Activated T-cell treated with anti-CD3 and anti-CD28 coated beads for 48 hours (primary cell): ENCODE measurements at regions not wholly inside any gene's neighbourhood (a gene's known extent, or its start where the extent isn't known, plus 50 kb on each side); places are given as distances from the start of the nearest gene placed in this dataset.

Experiments used
- DNase-seq: peaks from one replicate; pipeline ENCODE4 v3.0.0-alpha.2; 2020; ENCODE audit warnings: low read depth

DNA sequence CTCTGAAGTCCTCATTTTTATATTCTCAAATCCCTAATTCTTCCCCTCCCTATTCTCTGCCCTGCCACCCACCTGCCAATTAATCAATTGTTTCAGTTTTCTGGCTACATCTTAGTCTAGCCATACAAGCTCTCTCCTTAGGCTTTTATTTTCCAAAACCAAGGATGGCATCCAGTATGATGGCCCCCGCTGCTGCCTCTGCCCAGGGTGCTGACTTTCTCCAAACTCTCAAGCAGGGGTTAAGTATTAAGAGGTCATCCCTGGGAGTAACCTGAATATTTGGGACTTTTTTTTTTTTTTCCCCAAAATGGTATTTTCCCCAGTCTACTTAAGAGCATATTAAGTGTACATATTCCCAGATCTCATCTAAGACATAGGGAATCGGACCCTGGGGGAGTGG lies 183.8 kb downstream of the DHX35 start:
- no peak for DNase-seq

DNA sequence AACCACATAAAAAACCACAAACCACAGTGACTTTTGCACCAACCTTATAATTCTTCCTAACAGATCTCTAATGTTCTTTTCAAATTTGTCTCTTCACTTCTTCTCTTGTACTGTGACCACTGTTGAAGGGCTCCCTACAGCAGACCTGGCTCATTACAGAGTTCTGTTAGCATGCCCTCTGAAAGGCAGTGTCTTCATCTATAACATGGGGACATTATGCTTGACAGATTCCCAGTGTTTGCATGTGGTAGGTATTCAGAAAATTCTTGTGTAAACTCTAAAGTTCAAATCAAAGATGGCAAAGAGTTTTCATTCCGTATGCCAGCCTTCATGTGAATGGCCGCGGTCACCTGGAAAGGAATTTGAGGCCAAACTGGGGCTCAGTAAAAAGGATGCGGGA lies 182.6 kb downstream of the DHX35 start:
- DNase-seq = no peak

DNA sequence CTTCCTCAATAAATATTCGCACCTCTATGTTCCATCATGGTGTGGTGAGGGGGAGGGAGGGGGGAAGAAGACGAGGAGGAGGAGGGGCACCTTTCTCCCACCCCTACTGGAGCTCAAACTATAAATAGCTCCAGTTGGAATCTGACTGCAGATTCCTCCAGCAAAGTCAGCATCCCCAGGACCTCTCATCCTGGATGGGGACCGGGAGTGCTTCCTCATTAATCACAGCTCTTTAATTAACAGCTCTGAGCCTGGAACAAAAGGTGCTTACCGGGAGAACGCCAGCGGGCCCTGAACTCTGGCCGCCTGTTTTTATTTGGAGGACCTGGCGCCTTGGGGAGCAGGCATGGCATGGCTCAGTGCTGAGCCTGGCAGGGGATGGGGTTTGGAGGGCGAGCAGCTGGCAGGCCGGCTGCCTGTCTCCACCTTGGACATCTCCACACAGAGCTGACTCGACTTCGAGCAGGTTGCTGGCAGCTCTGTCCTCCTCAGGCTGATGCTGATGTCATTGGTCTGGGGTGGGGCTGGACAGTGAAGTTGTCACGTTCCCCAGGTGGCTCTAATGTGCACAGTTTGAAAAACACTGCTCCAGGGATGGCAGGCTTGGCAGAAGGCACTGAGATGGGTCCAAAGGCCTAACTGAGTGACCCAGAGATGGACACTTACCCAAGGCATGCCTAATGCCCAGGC lies 180.4 kb downstream of the DHX35 start:
- DNase-seq = no peak

DNA sequence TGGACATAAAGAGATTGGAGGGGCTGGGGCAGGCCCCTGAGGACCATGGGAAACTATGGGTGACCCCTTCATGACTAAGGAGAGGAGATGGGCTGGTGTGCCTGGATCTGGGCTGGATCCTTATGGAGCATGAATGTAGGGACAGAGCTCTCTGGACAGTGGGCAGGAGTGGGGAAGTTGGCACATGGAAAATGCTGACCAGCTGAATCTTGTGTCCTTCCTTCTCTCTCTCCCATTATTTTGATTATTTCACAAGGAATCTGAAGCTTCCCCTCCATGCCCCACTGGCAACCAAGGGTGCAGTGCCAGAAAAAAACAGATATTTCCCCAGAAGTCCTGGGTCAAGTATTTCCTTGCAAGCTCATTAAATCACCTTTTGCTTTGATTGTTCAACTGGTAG lies 175.2 kb downstream of the DHX35 start:
- no peak for DNase-seq

DNA sequence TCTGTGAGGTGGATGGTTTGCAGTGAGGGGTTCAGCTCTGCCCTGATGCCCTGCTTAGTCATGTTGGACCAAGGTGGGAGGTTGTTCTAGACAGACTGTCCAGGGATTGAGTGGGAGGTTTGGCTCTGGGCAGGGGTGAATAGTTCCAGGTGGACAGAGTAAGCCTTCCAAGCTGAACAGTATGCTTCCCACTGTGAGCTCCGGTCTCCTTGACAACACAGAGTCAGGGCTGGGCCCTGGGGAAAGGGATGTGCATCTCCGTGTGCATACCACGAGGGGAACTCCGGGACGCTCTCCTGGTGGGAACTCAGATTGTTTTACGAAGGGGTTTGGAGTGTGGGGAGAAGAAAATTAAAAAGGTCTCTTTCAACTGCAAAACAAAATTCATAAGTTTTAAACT lies 174.7 kb downstream of the DHX35 start:
- DNase-seq = no peak

DNA sequence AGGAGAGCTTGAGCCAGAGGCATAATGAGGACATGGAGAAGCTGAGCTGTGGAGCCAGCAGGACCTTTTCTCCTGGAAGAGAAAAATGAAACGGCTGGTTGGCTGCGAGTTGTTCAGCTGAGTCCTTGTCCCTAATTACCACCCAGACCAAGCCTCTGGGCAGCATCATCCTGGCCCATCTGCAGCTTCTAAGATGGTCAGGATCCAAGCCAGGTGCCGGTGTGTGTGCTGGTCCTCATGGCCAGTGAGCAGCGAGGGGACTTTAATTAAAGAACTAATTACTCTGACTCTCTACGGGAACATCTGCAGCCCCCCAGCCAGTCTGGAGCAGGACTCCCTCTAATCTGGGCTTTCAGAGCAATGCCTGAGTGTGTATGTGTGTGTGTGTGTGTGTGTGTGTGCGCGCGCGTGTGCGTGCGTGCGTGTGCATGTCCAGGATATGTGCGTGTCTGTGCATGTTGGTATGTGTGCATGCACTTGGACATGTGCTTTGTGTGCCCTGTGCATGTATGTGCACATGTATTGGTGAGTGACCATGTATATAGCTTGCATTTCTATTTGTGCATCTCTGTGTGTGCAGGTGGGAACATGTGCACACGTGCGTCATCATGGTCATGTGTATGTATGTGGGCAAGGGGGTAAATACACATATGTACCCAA lies 173.9 kb downstream of the DHX35 start:
- DNase-seq = no peak

DNA sequence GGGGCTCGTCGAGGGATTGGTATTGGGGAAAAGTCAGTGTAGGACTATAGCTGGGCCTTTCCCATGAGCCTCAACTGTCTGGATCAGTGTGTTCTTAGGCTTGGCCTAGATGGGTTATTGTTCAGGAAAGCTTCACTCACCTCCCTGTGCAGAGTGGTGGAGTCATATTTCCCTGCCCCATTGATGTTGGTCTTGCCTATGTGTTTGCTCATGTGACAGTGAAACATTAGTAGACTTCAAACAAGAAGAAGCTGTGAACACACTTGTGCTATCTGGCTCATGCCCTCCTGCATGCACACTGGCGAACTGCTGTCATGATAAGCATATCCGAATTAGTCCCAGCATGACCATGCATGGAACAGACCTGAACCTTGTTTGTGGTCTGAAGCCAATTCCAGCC lies 171.1 kb downstream of the DHX35 start:
- DNase-seq = no peak

DNA sequence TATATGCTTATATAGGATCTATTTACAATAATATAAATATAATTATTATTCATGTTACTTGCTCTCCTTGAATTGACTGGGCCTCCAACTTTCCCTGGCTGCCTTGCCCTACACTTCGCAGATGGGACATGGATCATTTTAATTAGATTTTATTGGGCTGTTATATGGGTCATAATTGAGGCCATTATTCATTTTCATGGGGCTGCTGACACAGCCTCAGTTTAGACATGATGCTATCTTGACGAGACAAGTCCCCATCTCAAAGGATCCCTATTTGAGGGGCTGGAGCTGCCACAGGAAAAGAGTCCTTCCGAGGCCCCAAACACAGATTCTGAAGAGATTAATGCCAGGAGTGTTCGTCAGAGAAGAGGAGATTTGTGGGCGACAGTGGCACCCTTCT lies 170.4 kb downstream of the DHX35 start:
- DNase-seq = no peak

DNA sequence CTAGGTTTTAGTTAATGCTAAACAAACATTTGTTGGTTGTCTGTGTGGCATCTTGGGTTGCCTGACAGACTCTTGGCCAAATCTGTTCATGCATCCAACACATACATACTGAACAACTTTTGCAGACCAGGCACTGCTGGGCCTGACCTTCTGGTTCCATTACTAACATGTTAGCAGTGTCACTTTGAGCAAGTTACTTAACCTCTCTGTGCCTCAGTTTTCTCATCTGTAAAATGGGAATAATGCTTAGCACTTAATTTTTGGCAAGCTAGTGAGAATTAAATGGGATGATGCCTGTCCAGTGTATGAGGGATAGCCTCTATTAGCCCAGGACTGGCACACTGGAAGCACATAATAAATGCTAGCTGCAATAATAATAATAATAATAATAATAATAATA lies 169.9 kb downstream of the DHX35 start:
- DNase-seq = no peak

DNA sequence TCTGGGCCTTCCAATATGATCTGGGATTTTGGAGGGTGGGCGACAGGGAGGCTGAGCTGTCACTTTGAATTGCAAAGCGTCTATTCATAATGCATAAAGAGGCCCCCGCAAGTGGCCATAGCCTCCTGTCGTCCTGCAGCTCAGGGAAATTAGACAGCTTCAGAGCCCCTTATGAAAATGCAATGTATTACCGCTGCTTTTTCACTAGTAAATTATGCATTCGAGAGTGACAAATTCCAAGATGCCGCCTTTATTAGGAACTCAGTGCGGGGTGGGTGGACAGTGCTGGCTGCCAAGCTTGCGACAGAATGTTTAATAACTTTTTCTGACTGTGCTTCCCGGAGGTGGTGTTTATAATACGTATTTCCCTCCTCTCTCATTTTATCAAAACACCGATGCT lies 168.5 kb downstream of the DHX35 start:
- no peak for DNase-seq

DNA sequence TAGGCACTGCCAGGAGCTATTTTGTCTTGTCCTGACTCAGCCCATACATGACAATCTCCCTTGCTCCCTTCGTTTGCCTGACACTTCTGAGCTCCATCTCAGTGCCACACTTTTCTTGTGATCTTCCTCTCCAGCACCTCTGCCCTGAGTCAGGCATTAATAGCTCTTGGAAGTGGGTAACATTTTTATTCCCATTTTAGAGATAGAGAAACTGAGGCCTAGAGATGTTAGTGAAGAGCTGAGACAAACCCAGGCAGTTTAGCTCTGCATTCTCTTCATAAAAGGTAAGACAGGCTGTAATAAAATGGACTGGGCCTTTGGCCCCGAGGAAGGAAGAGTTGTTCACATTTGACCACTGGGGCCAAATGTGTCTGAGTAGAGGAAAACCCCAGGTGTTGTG lies 167.4 kb downstream of the DHX35 start:
- DNase-seq = no peak

DNA sequence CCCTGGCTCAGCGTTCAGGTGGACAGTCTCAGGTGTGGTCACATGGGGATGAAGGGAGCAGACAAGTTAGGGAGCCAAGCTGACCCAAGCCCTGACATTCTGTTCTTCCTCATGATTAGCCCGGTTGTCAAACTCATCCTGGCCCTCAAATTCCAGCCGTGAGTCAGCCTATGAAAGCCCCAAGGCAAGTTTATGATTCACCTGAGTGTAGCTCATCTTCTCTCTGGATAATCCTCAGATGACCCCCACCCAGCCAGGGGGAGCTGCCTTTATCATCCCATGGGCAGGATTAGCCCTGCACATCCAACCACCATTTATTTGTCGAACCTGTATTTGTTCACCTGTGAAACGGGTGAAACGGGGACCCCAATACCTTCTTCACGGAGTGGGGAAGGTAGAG lies 161.9 kb downstream of the DHX35 start:
- DNase-seq = no peak

DNA sequence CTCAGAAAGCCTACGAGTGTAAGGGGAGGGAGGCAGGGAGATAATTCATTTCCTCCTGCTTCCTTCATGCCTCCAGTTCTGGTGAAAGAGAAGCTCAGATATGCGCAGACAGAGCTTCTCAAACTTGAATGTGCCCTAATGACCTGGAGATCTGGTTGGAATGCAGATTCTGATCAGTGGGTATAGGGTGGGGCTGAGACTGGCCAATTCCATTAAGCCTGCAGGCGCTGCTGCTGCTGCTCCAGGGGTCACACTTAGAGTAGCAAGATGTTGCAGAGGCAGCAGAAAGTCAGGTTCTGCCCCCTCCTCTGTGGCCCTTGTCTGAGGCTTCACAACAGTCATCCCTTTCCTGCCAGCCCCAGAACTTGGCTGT lies 161.0 kb downstream of the DHX35 start:
- no peak for DNase-seq

DNA sequence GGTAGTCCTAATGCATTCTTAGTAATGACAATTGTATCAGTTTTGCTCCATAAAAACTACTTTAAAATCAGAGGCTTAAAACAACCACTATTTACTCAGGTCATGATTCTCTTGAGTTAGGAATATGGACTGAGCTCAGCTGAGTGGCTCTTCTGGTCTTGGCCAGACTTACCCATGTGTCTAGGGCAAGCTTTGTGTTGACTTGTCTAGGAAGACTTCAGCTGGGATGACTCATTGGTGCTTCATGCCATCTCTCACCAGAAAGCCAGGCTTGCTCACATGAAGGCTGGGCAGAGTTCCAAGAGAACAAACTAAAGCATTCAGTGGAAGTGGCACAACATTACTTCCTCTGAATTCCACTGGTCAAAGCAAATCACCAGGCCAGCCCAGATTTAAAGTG lies 155.3 kb downstream of the DHX35 start:
- no peak for DNase-seq

DNA sequence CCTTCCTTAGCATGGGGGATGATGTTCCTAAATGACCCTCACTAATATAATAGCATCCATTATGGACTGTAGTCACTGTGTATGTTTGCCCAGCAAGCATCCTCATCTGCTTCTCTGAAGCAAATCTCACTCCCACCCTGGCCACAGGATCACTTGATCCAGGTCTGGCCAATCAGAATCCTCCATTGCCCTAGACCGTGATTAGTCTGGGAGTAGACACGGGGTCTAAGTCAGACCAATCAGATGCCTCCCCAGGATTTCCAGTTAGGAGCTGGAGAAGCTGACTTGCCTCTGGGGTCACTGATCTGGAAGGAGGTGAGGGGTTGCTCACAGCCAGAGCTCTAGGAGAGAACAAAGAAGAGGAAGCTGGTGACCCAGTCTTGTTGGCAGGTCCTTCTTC lies 153.9 kb downstream of the DHX35 start:
- DNase-seq = no peak

DNA sequence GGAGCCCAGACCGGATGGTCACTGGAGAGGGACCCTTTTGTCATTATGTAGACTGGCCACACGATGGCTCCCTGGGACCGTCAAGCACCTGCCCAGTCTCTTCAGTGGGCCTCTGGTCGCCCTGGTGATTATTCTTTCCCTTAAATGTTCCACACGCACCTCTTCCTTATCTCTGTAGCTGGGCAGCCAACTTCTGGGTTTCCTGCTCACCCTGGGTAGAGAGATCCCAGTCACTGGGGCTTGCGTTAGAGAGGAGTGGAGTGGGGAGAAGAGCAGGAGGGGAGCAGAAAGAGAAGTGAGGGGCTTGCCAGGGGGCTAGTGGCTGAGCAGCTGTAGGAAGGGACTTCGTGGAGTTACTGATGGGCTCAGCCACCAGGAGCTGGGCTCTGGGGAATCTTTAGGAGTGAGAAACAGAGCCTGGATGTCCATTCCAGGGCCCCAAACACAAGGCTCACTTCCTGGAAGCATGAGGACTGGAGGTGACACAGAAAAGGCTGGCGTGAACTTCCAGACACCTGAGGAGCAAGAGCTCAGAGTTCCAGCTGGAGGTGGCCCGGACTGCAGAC lies 150.1 kb downstream of the DHX35 start:
- peak; percentile 3 for DNase-seq

DNA sequence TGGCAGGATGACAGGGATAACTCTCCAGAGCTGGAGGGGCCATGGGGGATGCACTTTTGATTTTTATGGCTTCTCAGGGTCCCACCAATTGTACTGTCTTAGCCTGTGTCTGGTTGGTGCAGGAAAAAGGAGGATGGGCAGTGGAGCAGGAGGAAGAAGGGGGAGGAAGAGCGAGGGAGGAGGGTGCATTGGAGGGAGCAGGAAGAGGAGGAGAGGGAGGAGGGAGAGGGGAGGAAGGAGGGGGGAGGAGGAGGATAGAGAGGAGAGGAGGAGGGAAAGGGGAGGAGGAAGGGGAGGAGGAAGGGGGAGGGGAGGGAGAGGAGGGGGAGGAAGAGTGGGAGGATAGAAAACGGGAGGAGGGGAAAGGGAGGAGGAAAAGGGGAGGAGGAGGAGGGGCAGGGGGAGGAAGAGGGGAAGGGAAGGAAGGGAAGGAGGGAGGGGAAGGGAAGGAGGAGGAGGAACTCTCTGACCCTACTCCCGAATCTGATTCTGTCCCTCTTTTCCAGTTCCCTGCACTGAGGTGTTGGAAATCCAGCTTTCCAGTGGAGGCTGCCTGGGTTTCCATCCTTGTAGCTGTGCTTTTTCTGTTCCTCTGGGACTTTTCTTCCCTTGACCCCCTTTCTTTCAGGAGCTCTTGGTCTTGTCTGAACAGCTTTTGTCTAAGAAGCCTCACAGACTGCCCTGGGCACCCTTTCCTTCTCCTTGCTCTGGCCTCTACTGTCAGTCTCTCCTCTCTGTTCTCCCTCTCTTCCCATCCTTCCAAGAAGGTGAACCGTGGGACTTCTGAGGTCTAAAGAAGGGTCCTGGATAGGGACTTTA lies 149.4 kb downstream of the DHX35 start:
- DNase-seq = no peak

DNA sequence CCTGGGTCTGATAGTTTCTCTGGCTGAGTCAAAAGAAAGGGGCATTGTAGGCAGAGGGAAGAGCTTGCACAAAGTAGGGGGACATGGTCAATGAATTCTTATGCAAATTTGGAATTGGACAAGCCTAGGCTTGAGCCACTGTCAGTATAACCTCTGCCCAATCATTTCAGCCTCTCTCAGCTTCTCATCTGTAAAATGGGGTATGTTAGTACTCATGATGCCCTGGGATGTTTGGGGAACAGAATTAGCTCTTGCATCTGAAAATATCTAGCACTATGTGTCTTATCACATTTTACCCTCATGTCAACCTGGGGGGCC lies 148.6 kb downstream of the DHX35 start:
- no peak for DNase-seq

DNA sequence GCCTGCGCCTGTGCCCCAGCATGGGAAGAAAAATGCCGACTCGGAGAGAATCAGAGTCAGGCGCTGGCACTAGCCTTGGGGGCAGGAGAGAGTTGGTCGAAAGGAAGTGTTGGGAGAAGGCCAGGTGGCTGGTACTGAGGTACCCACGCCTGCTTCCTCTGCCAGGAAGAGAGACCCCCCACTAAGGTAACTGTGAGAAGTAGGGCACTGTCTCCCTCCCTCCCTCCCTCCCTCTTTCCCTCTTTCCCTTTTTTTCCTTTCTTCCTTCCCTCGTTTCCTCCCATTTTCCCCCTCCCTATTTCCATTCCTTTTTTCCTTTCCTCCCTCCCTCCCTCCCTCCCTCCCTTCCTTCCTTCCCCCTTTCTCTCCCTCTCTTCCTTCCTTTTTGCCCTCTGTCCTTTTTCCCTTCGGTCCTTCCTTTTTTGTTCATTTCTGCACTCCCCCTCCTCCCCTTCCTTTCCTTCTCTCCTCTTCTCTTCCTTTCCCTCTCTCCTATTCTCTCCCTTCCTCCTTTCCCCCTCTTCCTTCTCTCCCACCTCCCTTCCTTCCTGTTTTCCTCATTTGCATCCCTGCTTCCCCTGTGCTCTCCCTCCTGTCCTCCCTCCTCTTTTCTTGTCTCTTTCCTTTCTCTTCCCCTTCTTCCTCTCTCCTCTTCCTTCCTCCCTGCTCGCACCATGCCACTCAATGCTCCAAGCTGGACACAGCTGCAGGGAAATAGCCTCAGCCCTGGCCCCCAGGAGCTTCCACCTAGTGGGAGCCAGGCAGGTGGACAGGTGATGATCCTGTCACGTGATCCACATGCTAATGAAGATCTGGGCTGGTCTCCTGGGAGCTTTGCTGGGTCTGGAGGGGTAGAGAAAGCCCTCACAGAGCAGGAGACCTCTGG lies 148.0 kb downstream of the DHX35 start:
- DNase-seq = no peak

DNA sequence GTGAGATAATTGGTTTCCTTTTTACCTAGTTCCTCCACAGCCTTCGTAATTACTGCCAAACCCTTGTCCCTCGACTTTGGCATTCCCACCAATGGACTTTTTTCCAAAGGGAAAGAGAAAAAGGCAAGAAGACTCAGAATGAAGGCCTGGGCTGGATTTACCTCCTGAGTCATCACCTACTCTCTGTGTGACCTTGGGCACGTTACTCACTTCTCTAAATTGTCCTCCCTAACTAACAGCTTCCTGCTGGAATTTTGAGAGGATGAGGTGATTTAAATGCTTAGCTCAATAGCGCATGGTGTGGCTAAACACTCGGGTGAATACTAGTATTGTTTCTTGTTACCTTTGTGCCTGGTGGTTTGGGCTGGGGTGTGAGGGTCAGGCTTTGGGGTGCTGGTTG lies 146.6 kb downstream of the DHX35 start:
- DNase-seq = no peak

DNA sequence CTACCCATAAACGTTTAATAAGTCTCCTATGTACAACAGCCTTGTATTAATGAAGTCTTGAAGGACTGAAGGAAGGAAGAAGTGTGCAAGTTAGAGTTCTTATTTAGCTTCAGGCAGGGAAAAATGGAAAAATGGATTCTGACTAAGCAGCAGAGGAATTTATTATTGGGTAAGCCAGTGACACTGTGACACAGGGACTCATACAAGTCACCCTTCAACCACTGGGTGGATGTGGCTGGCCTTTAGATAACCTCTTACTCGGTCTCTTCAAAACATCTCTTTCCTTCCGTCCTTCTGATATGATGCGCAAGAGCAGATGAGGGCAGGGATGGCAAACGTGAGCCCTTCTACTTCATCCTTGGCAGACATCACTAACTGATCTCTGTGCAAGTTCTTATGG lies 145.6 kb downstream of the DHX35 start:
- DNase-seq = no peak

DNA sequence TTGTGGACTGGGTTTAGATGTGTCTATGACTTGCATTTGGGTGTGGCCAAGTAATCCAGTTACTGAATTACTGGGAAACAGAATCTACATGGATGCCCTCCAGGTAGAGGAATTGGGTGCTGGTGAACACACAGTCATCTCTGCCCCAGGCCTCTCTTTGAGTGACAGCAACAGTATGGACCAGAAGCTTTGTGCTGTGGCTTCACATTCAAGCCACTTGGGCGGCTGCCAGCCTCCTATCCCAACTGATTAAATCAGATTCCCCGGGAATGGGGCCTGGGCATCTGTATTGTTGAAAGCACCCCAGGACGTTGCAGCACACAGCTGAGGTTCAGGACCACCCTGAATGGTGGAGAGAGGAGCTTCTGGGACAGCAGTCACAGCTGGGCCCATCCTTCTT lies 144.6 kb downstream of the DHX35 start:
- no peak for DNase-seq
